ENCODE measurements at regions not wholly inside any gene's neighbourhood (a gene's known extent, or its start where the extent isn't known, plus 50 kb on each side); places are given as distances from the start of the nearest gene placed in this dataset.

DNA sequence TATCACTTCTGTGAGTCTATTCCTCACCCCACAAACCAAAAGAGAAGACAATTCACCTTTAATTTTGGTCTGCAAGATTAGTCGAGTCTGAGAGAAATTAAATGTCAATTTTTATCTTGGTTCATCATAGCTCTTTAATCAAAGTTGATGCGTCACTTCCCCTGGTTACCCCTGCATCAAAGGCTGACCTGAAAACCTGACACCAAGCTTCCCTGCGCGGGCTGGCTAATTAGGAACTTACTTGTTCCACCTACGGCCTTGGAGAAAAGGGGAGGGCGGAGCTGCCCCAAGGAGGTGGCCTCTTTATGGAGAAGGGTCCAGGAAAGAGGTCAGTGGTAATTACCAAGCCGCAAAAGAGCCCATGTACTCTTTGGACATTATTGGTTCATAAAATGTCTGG, 218.4 kb downstream of the ARRDC4 start:
- TF ChIP-seq, protein P1, sequence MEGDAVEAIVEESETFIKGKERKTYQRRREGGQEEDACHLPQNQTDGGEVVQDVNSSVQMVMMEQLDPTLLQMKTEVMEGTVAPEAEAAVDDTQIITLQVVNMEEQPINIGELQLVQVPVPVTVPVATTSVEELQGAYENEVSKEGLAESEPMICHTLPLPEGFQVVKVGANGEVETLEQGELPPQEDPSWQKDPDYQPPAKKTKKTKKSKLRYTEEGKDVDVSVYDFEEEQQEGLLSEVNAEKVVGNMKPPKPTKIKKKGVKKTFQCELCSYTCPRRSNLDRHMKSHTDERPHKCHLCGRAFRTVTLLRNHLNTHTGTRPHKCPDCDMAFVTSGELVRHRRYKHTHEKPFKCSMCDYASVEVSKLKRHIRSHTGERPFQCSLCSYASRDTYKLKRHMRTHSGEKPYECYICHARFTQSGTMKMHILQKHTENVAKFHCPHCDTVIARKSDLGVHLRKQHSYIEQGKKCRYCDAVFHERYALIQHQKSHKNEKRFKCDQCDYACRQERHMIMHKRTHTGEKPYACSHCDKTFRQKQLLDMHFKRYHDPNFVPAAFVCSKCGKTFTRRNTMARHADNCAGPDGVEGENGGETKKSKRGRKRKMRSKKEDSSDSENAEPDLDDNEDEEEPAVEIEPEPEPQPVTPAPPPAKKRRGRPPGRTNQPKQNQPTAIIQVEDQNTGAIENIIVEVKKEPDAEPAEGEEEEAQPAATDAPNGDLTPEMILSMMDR (IDR thresholded peaks at IDR 0.05; ENCODE audit: low read depth, low read length, missing control alignments): no peak

DNA sequence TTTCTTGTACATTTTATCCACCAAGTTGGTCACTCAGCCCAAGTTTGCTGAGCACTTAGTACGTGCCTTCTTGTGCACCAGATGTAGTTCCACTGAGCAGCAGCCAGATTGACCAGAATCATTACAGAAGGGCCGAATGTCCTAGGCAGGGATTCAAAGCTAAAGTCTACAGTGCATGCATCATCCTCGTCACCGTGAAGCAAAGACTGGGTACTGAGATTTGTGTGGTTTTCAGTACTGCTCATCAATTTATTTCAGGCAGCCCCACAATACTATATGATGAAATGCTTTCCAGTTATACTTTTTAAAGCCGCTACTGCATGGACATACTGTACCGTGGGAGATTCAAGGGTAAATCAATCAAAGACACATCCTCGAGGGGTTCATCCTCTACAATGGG, 227.0 kb downstream of the ARRDC4 start:
- no peaks in the 10 kb centered on the region for H3K36me3 ChIP-seq (replicated peaks)
- TF ChIP-seq, protein P1 (IDR thresholded peaks at IDR 0.05; ENCODE audit: low read depth, low read length, missing control alignments): no peak
- DNase-seq: no peak
- H3K27me3 ChIP-seq (replicated peaks): no peaks in the 10 kb centered on the region
- H3K27ac ChIP-seq: no peak overlapping the region
- H3K4me3 ChIP-seq (ENCODE audit: low read depth, low read length): no peak overlapping the region
- in situ Hi-C loops (cut with HindIII; ENCODE audit: low pct_ligation_motif_present, low sequenced_read_pairs): no loop called here

More for the DNA sequence above, 218.4 kb downstream of the ARRDC4 start:
- Histone ChIP-seq H3K27me3 (replicated peaks) (no peaks in the 10 kb centered on the region), H3K4me3 (ENCODE audit: low read depth, low read length) (no peak overlapping the region), H3K27ac (no peak overlapping the region), H3K36me3 (replicated peaks) (no peaks in the 10 kb centered on the region)
- in situ Hi-C loops (cut with HindIII; ENCODE audit: low pct_ligation_motif_present, low sequenced_read_pairs): no loop called here
- DNase-seq: no peak

DNA sequence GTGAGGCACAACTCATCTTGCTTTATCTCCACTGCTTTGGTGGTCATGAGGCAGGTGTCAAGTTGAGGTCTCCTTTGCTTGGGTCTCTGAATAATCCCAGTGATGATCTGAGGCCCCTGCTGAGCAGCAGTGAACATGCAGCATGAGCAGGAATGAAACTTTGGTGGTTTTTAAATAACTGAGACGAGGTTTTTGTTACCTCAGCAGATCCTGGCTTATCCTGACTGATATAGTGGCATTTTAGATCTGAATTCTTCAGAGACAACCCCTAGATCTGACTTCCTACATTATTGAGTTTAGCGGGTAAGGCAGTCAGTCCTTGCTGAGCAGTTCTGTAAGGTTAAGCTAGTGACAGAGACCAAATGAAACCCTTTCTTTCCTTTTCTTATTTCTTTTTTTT, 230.4 kb downstream of the ARRDC4 start:
- TF ChIP-seq, protein P1 (IDR thresholded peaks at IDR 0.05; ENCODE audit: low read depth, low read length, missing control alignments): no peak
- no peaks in the 10 kb centered on the region for H3K27me3 ChIP-seq (replicated peaks)
- H3K27ac ChIP-seq: no peak overlapping the region
- no peaks in the 10 kb centered on the region for H3K36me3 ChIP-seq (replicated peaks)
- no peak for DNase-seq
- H3K4me3 ChIP-seq (ENCODE audit: low read depth, low read length): no peak overlapping the region
- in situ Hi-C loops (cut with HindIII; ENCODE audit: low pct_ligation_motif_present, low sequenced_read_pairs): no loop called here

- TF ChIP-seq, protein P1 (IDR thresholded peaks at IDR 0.05; ENCODE audit: low read depth, low read length, missing control alignments): no peak
- Histone ChIP-seq H3K36me3 (replicated peaks) (no peaks in the 10 kb centered on the region), H3K4me3 (ENCODE audit: low read depth, low read length) (no peak overlapping the region), H3K27me3 (replicated peaks) (no peaks in the 10 kb centered on the region), H3K27ac (no peak overlapping the region)
- in situ Hi-C loops (cut with HindIII; ENCODE audit: low pct_ligation_motif_present, low sequenced_read_pairs): no loop called here
- no peak for DNase-seq
These were observed 235.3 kb downstream of the ARRDC4 start for GRCh38 chr15:98195796-98196195.

DNA sequence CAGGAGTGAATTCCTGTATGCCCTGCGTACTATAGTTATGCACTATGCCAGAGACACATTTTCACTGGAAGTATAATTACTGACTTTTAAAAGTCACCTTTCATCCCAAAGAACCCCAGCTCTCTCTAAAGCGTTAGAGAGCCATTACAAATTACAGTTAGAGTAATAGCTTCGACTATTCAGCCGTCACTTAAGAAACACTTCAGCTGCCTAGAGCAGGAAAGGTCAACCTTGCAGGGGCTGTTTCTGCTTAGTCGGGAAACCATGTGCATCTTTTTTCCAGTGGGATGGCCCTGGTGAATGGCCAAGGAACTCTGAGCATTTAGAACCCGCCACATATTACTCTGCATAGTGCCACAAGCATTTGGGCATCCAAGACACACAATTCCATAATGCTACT, 235.9 kb downstream of the ARRDC4 start:
- H3K27ac ChIP-seq: no peak overlapping the region
- DNase-seq: no peak
- no peaks in the 10 kb centered on the region for H3K36me3 ChIP-seq (replicated peaks)
- no peak overlapping the region for H3K4me3 ChIP-seq (ENCODE audit: low read depth, low read length)
- in situ Hi-C loops (cut with HindIII; ENCODE audit: low pct_ligation_motif_present, low sequenced_read_pairs): no loop called here
- TF ChIP-seq, protein P1 (IDR thresholded peaks at IDR 0.05; ENCODE audit: low read depth, low read length, missing control alignments): no peak
- no peaks in the 10 kb centered on the region for H3K27me3 ChIP-seq (replicated peaks)

- Histone ChIP-seq H3K4me3 (ENCODE audit: low read depth, low read length) (no peak overlapping the region), H3K27me3 (replicated peaks) (no peaks in the 10 kb centered on the region), H3K27ac (no peak overlapping the region), H3K36me3 (replicated peaks) (no peaks in the 10 kb centered on the region)
- in situ Hi-C loops (cut with HindIII; ENCODE audit: low pct_ligation_motif_present, low sequenced_read_pairs): no loop called here
- TF ChIP-seq, protein P1 (IDR thresholded peaks at IDR 0.05; ENCODE audit: low read depth, low read length, missing control alignments): no peak
- DNase-seq: no peak
These were observed 241.8 kb downstream of the ARRDC4 start for GRCh38 chr15:98202256-98202655.
